ENCODE measurements at regions not wholly inside any gene's neighbourhood (a gene's known extent, or its start where the extent isn't known, plus 50 kb on each side); places are given as distances from the start of the nearest gene placed in this dataset.

DNA sequence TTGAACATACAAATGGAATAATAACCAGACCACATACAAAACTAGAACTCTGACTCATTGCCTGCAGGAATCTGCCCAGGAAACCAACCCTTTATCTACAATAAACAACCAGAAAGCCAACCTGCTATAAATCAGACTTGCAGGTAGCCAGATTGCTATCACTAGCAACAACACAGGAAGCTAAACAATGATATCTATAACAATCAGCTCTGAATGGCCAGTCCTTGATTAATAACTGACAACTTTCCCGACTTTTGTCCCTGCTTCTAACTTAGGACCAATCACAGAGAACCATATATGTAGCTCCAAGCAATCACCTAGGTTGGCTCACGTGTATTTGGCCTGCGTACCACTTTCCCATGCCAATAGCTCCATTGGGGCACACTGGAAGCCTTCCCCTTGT, 470.8 kb downstream of the RIT2 start:
- TF ChIP-seq, protein P1, sequence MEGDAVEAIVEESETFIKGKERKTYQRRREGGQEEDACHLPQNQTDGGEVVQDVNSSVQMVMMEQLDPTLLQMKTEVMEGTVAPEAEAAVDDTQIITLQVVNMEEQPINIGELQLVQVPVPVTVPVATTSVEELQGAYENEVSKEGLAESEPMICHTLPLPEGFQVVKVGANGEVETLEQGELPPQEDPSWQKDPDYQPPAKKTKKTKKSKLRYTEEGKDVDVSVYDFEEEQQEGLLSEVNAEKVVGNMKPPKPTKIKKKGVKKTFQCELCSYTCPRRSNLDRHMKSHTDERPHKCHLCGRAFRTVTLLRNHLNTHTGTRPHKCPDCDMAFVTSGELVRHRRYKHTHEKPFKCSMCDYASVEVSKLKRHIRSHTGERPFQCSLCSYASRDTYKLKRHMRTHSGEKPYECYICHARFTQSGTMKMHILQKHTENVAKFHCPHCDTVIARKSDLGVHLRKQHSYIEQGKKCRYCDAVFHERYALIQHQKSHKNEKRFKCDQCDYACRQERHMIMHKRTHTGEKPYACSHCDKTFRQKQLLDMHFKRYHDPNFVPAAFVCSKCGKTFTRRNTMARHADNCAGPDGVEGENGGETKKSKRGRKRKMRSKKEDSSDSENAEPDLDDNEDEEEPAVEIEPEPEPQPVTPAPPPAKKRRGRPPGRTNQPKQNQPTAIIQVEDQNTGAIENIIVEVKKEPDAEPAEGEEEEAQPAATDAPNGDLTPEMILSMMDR (IDR thresholded peaks at IDR 0.05): no peak
- TF ChIP-seq EP300 (IDR thresholded peaks at IDR 0.05): no peak
- no peak for TF ChIP-seq POLR2A (IDR thresholded peaks at IDR 0.05)
